ENCODE measurements at regions not wholly inside any gene's neighbourhood (a gene's known extent, or its start where the extent isn't known, plus 50 kb on each side); places are given as distances from the start of the nearest gene placed in this dataset.

DNA sequence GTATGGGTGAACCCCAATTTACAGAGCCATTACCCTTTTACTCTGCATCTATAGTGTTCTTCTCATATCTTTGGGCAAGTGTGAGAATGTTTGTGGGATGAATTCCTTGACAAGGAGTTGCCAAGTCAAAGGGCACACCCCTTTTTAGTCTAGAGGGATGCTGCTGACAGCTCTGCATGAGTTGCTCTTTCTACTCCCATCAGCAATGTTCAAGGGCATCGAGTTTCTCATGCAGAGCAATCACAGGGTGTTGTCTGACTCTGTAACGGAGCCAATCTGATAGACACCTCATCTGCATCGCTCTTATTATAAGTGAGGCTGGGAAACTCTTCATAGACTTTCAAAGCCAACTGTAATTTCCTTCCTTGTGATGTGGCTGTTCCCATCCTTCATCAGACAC, 77.4 kb downstream of the EDN3 start:
- TF ChIP-seq EP300 (IDR thresholded peaks at IDR 0.05) (no peak), CTCF (IDR thresholded peaks at IDR 0.05) (no peak), POLR2A (IDR thresholded peaks at IDR 0.05) (no peak)

Measured in tibial nerve (tissue), 4 donors.